HG02852 (cell line): ENCODE measurements at regions not wholly inside any gene's neighbourhood (a gene's known extent, or its start where the extent isn't known, plus 50 kb on each side); places are given as distances from the start of the nearest gene placed in this dataset.

ENCODE experiments used
- ATAC-seq: cut with Tn5 transposase; IDR thresholded peaks from one replicate; pipeline ENCODE4 v1.9.1; 2021; ENCODE audit warnings: mild to moderate bottlenecking, moderate library complexity; ENCODE audit not compliant: unreplicated experiment

GRCh38 chr16:73389085-73389484 is 341.2 kb upstream of the ZFHX3 start:
- ATAC-seq: no peak

- ATAC-seq: no peak
Measured at GRCh38 chr16:73387979-73388378, 340.1 kb upstream of the ZFHX3 start.

- no peak for ATAC-seq
Measured at GRCh38 chr16:73385696-73386095, 337.8 kb upstream of the ZFHX3 start.

GRCh38 chr16:73384506-73385089 is 336.7 kb upstream of the ZFHX3 start:
- ATAC-seq: no peak

GRCh38 chr16:73383988-73384365 is 336.0 kb upstream of the ZFHX3 start:
- ATAC-seq: no peak

- no peak for ATAC-seq
Measured at GRCh38 chr16:73383195-73383987, 335.5 kb upstream of the ZFHX3 start.

GRCh38 chr16:73378471-73378870 is 330.5 kb upstream of the ZFHX3 start:
- no peak for ATAC-seq

GRCh38 chr16:73371584-73372319 is 323.8 kb upstream of the ZFHX3 start:
- no peak for ATAC-seq

GRCh38 chr16:73369851-73370250 is 321.9 kb upstream of the ZFHX3 start:
- no peak for ATAC-seq

GRCh38 chr16:73368715-73369114 is 320.8 kb upstream of the ZFHX3 start:
- no peak for ATAC-seq

- no peak for ATAC-seq
Measured at GRCh38 chr16:73365016-73365551, 317.2 kb upstream of the ZFHX3 start.

- ATAC-seq: no peak
Measured at GRCh38 chr16:73364413-73364812, 316.5 kb upstream of the ZFHX3 start.

GRCh38 chr16:73361061-73361460 is 313.1 kb upstream of the ZFHX3 start:
- no peak for ATAC-seq

- no peak for ATAC-seq
Measured at GRCh38 chr16:73356401-73357079, 308.6 kb upstream of the ZFHX3 start.

GRCh38 chr16:73355981-73356380 is 308.1 kb upstream of the ZFHX3 start:
- ATAC-seq: no peak

- ATAC-seq: no peak
Measured at GRCh38 chr16:73354434-73354833, 306.5 kb upstream of the ZFHX3 start.

GRCh38 chr16:73350707-73351452 is 303.0 kb upstream of the ZFHX3 start:
- ATAC-seq: no peak

- no peak for ATAC-seq
Measured at GRCh38 chr16:73347500-73348375, 299.8 kb upstream of the ZFHX3 start.

GRCh38 chr16:73339821-73340220 is 291.9 kb upstream of the ZFHX3 start:
- ATAC-seq: no peak
